B cell (primary cell): ENCODE measurements at regions not wholly inside any gene's neighbourhood (a gene's known extent, or its start where the extent isn't known, plus 50 kb on each side); places are given as distances from the start of the nearest gene placed in this dataset.

ENCODE experiments used
- ATAC-seq: fragments of 200-7000 bp; cut with Tn5 transposase; one replicate; pipeline ENCODE4 v1.10.0; 2021; ENCODE audit warnings: low read depth, mild to moderate bottlenecking, moderate number of reproducible peaks, moderate library complexity
- CTCF ChIA-PET: fragments of 350-600 bp; sonication (Branson Sonifier 250); formaldehyde crosslinking; loops from one replicate; lab custom pipeline; 2021; ENCODE audit warnings: antibody characterized with exemption, inconsistent platforms; lab: Charles Lee
- POLR2A ChIA-PET: fragments of 350-600 bp; sonication (Branson Sonifier 250); formaldehyde crosslinking; loops from one replicate; lab custom pipeline; 2021; ENCODE audit warnings: antibody characterized with exemption; lab: Charles Lee
- DNase-seq: peaks from one replicate; pipeline ENCODE4 v3.0.0; 2013
- H2AFZ ChIP-seq: 2 replicates; pipeline ENCODE4 v1.6.1; 2012; ENCODE audit warnings: mild to moderate bottlenecking, low read depth, low read length; ENCODE audit not compliant: insufficient read depth, poor library complexity, severe bottlenecking
- H3K27ac ChIP-seq, 2 donors: 1 replicate in 1 of 2; 2 replicates in 1 of 2; pipeline ENCODE4 v1.5.1; 2012 to 2013; ENCODE audit warnings: low read length in 2 of 2, mild to moderate bottlenecking in 2 of 2, moderate library complexity in 1 of 2
- H3K27me3 ChIP-seq, 4 experiments: fragments of 200-600 bp in 1 of 4; sonication (generic) in 1 of 4; replicated peaks in 1 of 4; 1 replicate in 2 of 4; 2 replicates in 2 of 4; pipeline versions ENCODE4 v1.6.1 to v1.7.0; 2013 to 2016; ENCODE audit warnings: low read length in 3 of 4, mild to moderate bottlenecking in 2 of 4, mixed read lengths in 1 of 4, moderate library complexity in 1 of 4; ENCODE audit not compliant: insufficient read depth in 4 of 4, control insufficient read depth in 3 of 4; ENCODE audit errors: control extremely low read depth in 1 of 4
- H3K36me3 ChIP-seq, 2 experiments: replicated peaks in 1 of 2; 1 replicate in 1 of 2; 2 replicates in 1 of 2; pipeline versions ENCODE4 v1.6.1 to v1.7.1; 2013; ENCODE audit warnings: low read length in 1 of 2; ENCODE audit not compliant: insufficient read depth in 2 of 2, control insufficient read depth in 1 of 2; ENCODE audit errors: control extremely low read depth in 1 of 2, extremely low read depth in 1 of 2
- H3K4me1 ChIP-seq, 2 donors: fragments of 200-600 bp in 1 of 2; sonication (generic) in 1 of 2; 1 replicate in 1 of 2; 2 replicates in 1 of 2; pipeline versions ENCODE4 v1.5.1 to v1.6.1; 2013 to 2017; ENCODE audit warnings: low read length in 2 of 2; ENCODE audit not compliant: control insufficient read depth in 2 of 2, insufficient read depth in 2 of 2
- H3K4me2 ChIP-seq: replicated peaks from 2 replicates; pipeline ENCODE3; 2012; ENCODE audit warnings: mild to moderate bottlenecking, low read depth, low read length; ENCODE audit not compliant: poor library complexity, severe bottlenecking
- H3K4me3 ChIP-seq, 5 experiments: fragments of 200-600 bp in 1 of 5; sonication (generic) in 1 of 5; 1 replicate in 3 of 5; 2 replicates in 2 of 5; pipeline versions ENCODE4 v1.5.1 to v1.7.0; 2011 to 2016; ENCODE audit warnings: low read length in 4 of 5, mild to moderate bottlenecking in 4 of 5, low read depth in 2 of 5, control low read depth in 1 of 5, moderate library complexity in 1 of 5; ENCODE audit not compliant: insufficient read depth in 1 of 5; ENCODE audit errors: control extremely low read depth in 1 of 5, extremely low read depth in 1 of 5
- H3K79me2 ChIP-seq: fragments of 200-600 bp; sonication (generic); one replicate; pipeline ENCODE4 v1.6.0; 2016; ENCODE audit warnings: low read length; ENCODE audit not compliant: control insufficient read depth, insufficient read depth
- H3K9ac ChIP-seq: fragments of 200-600 bp; sonication (generic); 2 replicates; pipeline ENCODE4 v1.6.1; 2017; ENCODE audit warnings: mild to moderate bottlenecking, low read length, moderate library complexity
- H3K9me3 ChIP-seq, 3 donors: one replicate each; pipeline versions ENCODE4 v1.6.1 to v1.7.1; 2013; ENCODE audit warnings: low read length in 2 of 3; ENCODE audit not compliant: control insufficient read depth in 2 of 3, insufficient read depth in 1 of 3; ENCODE audit errors: control extremely low read depth in 1 of 3
- H4K20me1 ChIP-seq: 2 replicates; pipeline ENCODE4 v1.6.0; 2012; ENCODE audit warnings: mild to moderate bottlenecking, low read length; ENCODE audit not compliant: insufficient read depth, control insufficient read depth, poor library complexity, severe bottlenecking
- H3K27ac Mint-ChIP-seq: one replicate; pipeline ENCODE4 v1.8.0; 2021; ENCODE audit warnings: mixed read lengths
- H3K27me3 Mint-ChIP-seq: one replicate; pipeline ENCODE4 v1.8.0; 2021; ENCODE audit warnings: mixed read lengths
- H3K4me1 Mint-ChIP-seq: one replicate; pipeline ENCODE4 v1.8.0; 2021; ENCODE audit warnings: mixed read lengths
- H3K4me3 Mint-ChIP-seq: one replicate; pipeline ENCODE4 v1.8.0; 2021; ENCODE audit warnings: mixed read lengths
- H3K9me3 Mint-ChIP-seq: one replicate; pipeline ENCODE4 v1.8.0; 2022; ENCODE audit warnings: mixed read lengths; ENCODE audit not compliant: insufficient read depth
- CTCF ChIP-seq: fragments of 200-600 bp; IDR thresholded peaks from one replicate; pipeline ENCODE4 v1.8.0; 2022; ENCODE audit warnings: antibody characterized with exemption, mild to moderate bottlenecking
- EZH2 ChIP-seq: IDR thresholded peaks from 2 replicates; pipeline ENCODE4 v1.6.1; 2012; ENCODE audit warnings: borderline replicate concordance, low read depth, mild to moderate bottlenecking, moderate library complexity, low read length; ENCODE audit not compliant: insufficient read depth, poor library complexity, severe bottlenecking
- WGBS: methylation state at CpG from one replicate; pipeline ENCODE4 v1.1.5; 2013; ENCODE audit warnings: missing lambda C conversion rate; ENCODE audit not compliant: insufficient coverage; 5-methylcytosine and 5-hydroxymethylcytosine counted together
- intact Hi-C: fragments of 100-400 bp; cut with micrococcal nuclease; formaldehyde crosslinking; loops from one replicate; pipeline ENCODE4 v1.10.0; 2022

GRCh38 chr6:40077736-40078135, 143.5 kb upstream of the MOCS1 start:
- ChIA-PET CTCF (no interaction called here), POLR2A (no interaction called here)
- peaks cover 0 to 3% (median 1%) of the 10 kb centered on the region in 4 experiments for H3K27me3 ChIP-seq
- H3K9ac ChIP-seq = no peak overlapping the region
- H3K4me1 ChIP-seq = no peaks in the 10 kb centered on the region
- H4K20me1 ChIP-seq = no peaks in the 10 kb centered on the region
- ATAC-seq (no peak), DNase-seq (no peak)
- intact Hi-C loops = no loop called here
- H3K4me3 ChIP-seq = no peak overlapping the region
- no peaks in the 10 kb centered on the region for H3K9me3 ChIP-seq
- no peaks in the 10 kb centered on the region for H3K4me1 Mint-ChIP-seq
- H3K79me2 ChIP-seq = no peaks in the 10 kb centered on the region
- no peak overlapping the region for H2AFZ ChIP-seq
- H3K27ac ChIP-seq = no peak overlapping the region
- no peaks in the 10 kb centered on the region for H3K9me3 Mint-ChIP-seq
- H3K27me3 Mint-ChIP-seq = peaks cover 19% of the 10 kb centered on the region
- no peaks in the 10 kb centered on the region for H3K36me3 ChIP-seq
- TF ChIP-seq CTCF (no peak), EZH2 (no peak)
- WGBS = 86% methylated on average over 1 of the region's 2 CpGs
- H3K4me3 Mint-ChIP-seq = no peak overlapping the region
- no peak overlapping the region for H3K27ac Mint-ChIP-seq
- no peak overlapping the region for H3K4me2 ChIP-seq

GRCh38 chr6:40077315-40077714, 143.1 kb upstream of the MOCS1 start:
- Histone ChIP-seq H3K9ac (no peak overlapping the region), H3K9me3 (no peaks in the 10 kb centered on the region), H2AFZ (no peak overlapping the region), H3K36me3 (no peaks in the 10 kb centered on the region), H3K79me2 (no peaks in the 10 kb centered on the region), H3K4me2 (no peak overlapping the region), H3K27ac (no peak overlapping the region), H4K20me1 (no peaks in the 10 kb centered on the region), H3K27me3 (peaks cover 0 to 3% (median 1%) of the 10 kb centered on the region in 4 experiments), H3K4me1 (no peaks in the 10 kb centered on the region), H3K4me3 (no peak overlapping the region)
- no peaks in the 10 kb centered on the region for H3K4me1 Mint-ChIP-seq
- intact Hi-C loops = no loop called here
- no peak overlapping the region for H3K4me3 Mint-ChIP-seq
- WGBS = 60% methylated on average over 1 of the region's 2 CpGs
- ATAC-seq = no peak
- no peak for DNase-seq
- ChIA-PET POLR2A (no interaction called here), CTCF (no interaction called here)
- TF ChIP-seq CTCF (no peak), EZH2 (no peak)
- no peaks in the 10 kb centered on the region for H3K9me3 Mint-ChIP-seq
- peaks cover 23% of the 10 kb centered on the region for H3K27me3 Mint-ChIP-seq
- no peak overlapping the region for H3K27ac Mint-ChIP-seq
